Fibroblast of mammary gland (primary cell): ENCODE measurements at regions not wholly inside any gene's neighbourhood (a gene's known extent, or its start where the extent isn't known, plus 50 kb on each side); places are given as distances from the start of the nearest gene placed in this dataset.

Source experiments
- DNase-seq: peaks from one replicate; pipeline ENCODE4 v3.0.0-alpha.2; 2010; ENCODE audit warnings: low read depth
- H3K4me3 ChIP-seq: 2 replicates; pipeline ENCODE4 v1.5.1; 2011; ENCODE audit warnings: low read depth, mild to moderate bottlenecking, low read length, moderate library complexity; ENCODE audit not compliant: control insufficient read depth
- CTCF ChIP-seq: conservative IDR thresholded peaks from 2 replicates; pipeline ENCODE4 v1.5.1; 2011; ENCODE audit warnings: low read depth, low read length, inconsistent platforms; ENCODE audit not compliant: control insufficient read depth, insufficient read depth

- no peak for TF ChIP-seq CTCF
- H3K4me3 ChIP-seq = no peak overlapping the region
- DNase-seq = no peak
These were observed 195.3 kb downstream of the C1orf94 start for GRCh38 chr1:34371829-34372532.

GRCh38 chr1:34372891-34373290 is 196.2 kb downstream of the C1orf94 start:
- DNase-seq = no peak
- no peak overlapping the region for H3K4me3 ChIP-seq
- no peak for TF ChIP-seq CTCF

- no peak for TF ChIP-seq CTCF
- no peak for DNase-seq
- H3K4me3 ChIP-seq = no peak overlapping the region
These were observed 197.2 kb downstream of the C1orf94 start for GRCh38 chr1:34373912-34374311.

- no peak for DNase-seq
- TF ChIP-seq CTCF = no peak
- no peak overlapping the region for H3K4me3 ChIP-seq
These were observed 199.8 kb downstream of the C1orf94 start for GRCh38 chr1:34376531-34376930.

GRCh38 chr1:34378968-34379856 is 202.5 kb downstream of the C1orf94 start:
- H3K4me3 ChIP-seq = no peak overlapping the region
- TF ChIP-seq CTCF = no peak
- peak; percentile 16 for DNase-seq

- no peak overlapping the region for H3K4me3 ChIP-seq
- no peak for TF ChIP-seq CTCF
- DNase-seq = peak; percentile 5
These were observed 203.2 kb downstream of the C1orf94 start for GRCh38 chr1:34379911-34380310.
